KMS-11 (cell line): ENCODE measurements at regions not wholly inside any gene's neighbourhood (a gene's known extent, or its start where the extent isn't known, plus 50 kb on each side); places are given as distances from the start of the nearest gene placed in this dataset.

Source experiments
- H2AFZ ChIP-seq: fragments of 200-600 bp; sonication (generic); 2 replicates; pipeline ENCODE4 v1.6.1; 2016; ENCODE audit warnings: antibody characterized with exemption, mixed run types, low read depth
- H3K27ac ChIP-seq: fragments of 200-600 bp; sonication (generic); 2 replicates; pipeline ENCODE4 v1.6.1; 2016; ENCODE audit warnings: mild to moderate bottlenecking, mixed run types
- H3K27me3 ChIP-seq: fragments of 200-600 bp; sonication (generic); 2 replicates; pipeline ENCODE4 v1.6.1; 2017; ENCODE audit warnings: mild to moderate bottlenecking, low read depth, mixed run types, moderate library complexity; ENCODE audit not compliant: insufficient read depth
- H3K36me3 ChIP-seq: fragments of 200-600 bp; sonication (generic); 2 replicates; pipeline ENCODE4 v1.6.1; 2017; ENCODE audit warnings: mild to moderate bottlenecking, mixed run types; ENCODE audit not compliant: insufficient read depth
- H3K4me1 ChIP-seq: fragments of 200-600 bp; sonication (generic); 2 replicates; pipeline ENCODE4 v1.6.1; 2016; ENCODE audit warnings: mild to moderate bottlenecking, low read depth, mixed run types; ENCODE audit not compliant: poor library complexity, severe bottlenecking
- H3K4me2 ChIP-seq: fragments of 200-600 bp; sonication (generic); 2 replicates; pipeline ENCODE4 v1.7.0; 2016; ENCODE audit warnings: mild to moderate bottlenecking, mixed run types
- H3K4me3 ChIP-seq: fragments of 200-600 bp; sonication (generic); IDR thresholded peaks from 2 replicates; pipeline ENCODE4 v1.6.1; 2017; ENCODE audit warnings: low read depth, low read length, mixed read lengths; ENCODE audit not compliant: insufficient read depth
- H3K79me2 ChIP-seq: fragments of 200-600 bp; sonication (generic); 2 replicates; pipeline ENCODE4 v1.6.1; 2016; ENCODE audit warnings: low read depth, mixed run types; ENCODE audit not compliant: insufficient read depth
- H3K9ac ChIP-seq: fragments of 200-600 bp; sonication (generic); 2 replicates; pipeline ENCODE4 v1.6.1; 2016; ENCODE audit warnings: mild to moderate bottlenecking, mixed run types
- H4K20me1 ChIP-seq: fragments of 200-600 bp; sonication (generic); 2 replicates; pipeline ENCODE4 v1.6.1; 2016; ENCODE audit warnings: mild to moderate bottlenecking, mixed run types; ENCODE audit not compliant: insufficient read depth
- CTCF ChIP-seq: fragments of 200-600 bp; sonication (generic); conservative IDR thresholded peaks from 2 replicates; pipeline ENCODE4 v1.6.1; 2017; ENCODE audit warnings: low read depth, mild to moderate bottlenecking, antibody characterized with exemption, low read length, moderate library complexity, mixed read lengths

DNA sequence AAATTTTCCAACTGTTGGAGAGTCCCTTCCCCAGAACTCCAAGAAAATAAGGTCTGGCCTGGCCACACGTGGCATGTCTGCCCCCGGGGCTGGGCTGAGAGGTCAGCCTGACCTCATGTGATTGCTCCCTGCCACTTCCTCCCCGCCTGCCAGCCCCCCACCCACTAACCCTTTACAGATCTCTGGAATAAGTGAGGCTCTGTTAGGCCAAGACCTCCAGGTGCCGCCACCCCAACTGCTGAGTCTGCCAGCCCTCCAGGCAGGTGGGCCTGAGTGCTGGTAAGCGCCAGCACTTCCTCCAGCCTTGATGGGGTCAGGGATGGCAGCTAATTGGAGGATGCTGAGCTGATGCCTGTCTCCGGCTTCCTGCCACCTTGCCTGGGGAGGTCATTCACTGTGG is 658.4 kb downstream of the MED13L start:
- Histone ChIP-seq H3K4me1 (no peaks in the 10 kb centered on the region), H3K9ac (no peak overlapping the region), H3K4me3 (no peak overlapping the region), H3K79me2 (no peaks in the 10 kb centered on the region), H3K36me3 (no peaks in the 10 kb centered on the region), H3K27ac (no peak overlapping the region), H3K27me3 (no peaks in the 10 kb centered on the region), H2AFZ (no peak overlapping the region), H3K4me2 (no peak overlapping the region), H4K20me1 (no peaks in the 10 kb centered on the region)
- TF ChIP-seq CTCF = no peak

GRCh38 chr12:115618105-115618504 is 659.4 kb downstream of the MED13L start:
- H3K4me1 ChIP-seq = no peaks in the 10 kb centered on the region
- no peaks in the 10 kb centered on the region for H3K27me3 ChIP-seq
- no peak overlapping the region for H3K27ac ChIP-seq
- no peak overlapping the region for H3K4me2 ChIP-seq
- no peak overlapping the region for H3K4me3 ChIP-seq
- H4K20me1 ChIP-seq = no peaks in the 10 kb centered on the region
- H3K79me2 ChIP-seq = no peaks in the 10 kb centered on the region
- no peak overlapping the region for H2AFZ ChIP-seq
- no peak for TF ChIP-seq CTCF
- no peaks in the 10 kb centered on the region for H3K36me3 ChIP-seq
- no peak overlapping the region for H3K9ac ChIP-seq

GRCh38 chr12:115617391-115617790 is 660.1 kb downstream of the MED13L start:
- H3K36me3 ChIP-seq = no peaks in the 10 kb centered on the region
- TF ChIP-seq CTCF = no peak
- H3K4me3 ChIP-seq = no peak overlapping the region
- H3K27ac ChIP-seq = no peak overlapping the region
- no peak overlapping the region for H3K9ac ChIP-seq
- no peaks in the 10 kb centered on the region for H3K79me2 ChIP-seq
- no peaks in the 10 kb centered on the region for H3K4me1 ChIP-seq
- H2AFZ ChIP-seq = no peak overlapping the region
- H3K27me3 ChIP-seq = no peaks in the 10 kb centered on the region
- H4K20me1 ChIP-seq = no peaks in the 10 kb centered on the region
- H3K4me2 ChIP-seq = no peak overlapping the region

GRCh38 chr12:115611477-115611876 is 666.0 kb downstream of the MED13L start:
- no peak overlapping the region for H3K4me3 ChIP-seq
- no peaks in the 10 kb centered on the region for H3K4me1 ChIP-seq
- no peaks in the 10 kb centered on the region for H4K20me1 ChIP-seq
- H3K9ac ChIP-seq = no peak overlapping the region
- H3K27me3 ChIP-seq = no peaks in the 10 kb centered on the region
- no peak overlapping the region for H3K4me2 ChIP-seq
- TF ChIP-seq CTCF = no peak
- H3K79me2 ChIP-seq = no peaks in the 10 kb centered on the region
- H3K27ac ChIP-seq = no peak overlapping the region
- no peak overlapping the region for H2AFZ ChIP-seq
- H3K36me3 ChIP-seq = no peaks in the 10 kb centered on the region

DNA sequence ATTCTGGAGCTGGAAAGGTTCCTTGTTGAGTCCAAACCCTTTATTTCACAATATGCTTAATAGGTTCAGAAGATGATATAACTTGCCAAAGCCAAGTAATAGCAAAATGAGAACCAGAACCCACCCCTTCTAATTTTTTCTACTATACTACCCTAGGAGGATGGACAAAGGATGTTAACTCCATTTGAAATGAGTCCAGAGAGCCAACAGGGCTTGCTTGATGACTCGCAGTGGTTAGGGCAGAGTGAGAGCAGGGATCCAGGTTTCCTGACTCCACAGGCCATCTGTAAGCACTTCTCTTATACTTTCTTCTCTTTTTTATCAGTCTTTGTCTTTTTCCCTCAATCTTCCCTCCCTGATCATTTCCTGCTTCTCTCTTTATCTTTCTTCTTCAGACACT is 668.1 kb downstream of the MED13L start:
- Histone ChIP-seq H3K4me3 (no peak overlapping the region), H3K4me1 (no peaks in the 10 kb centered on the region), H3K79me2 (no peaks in the 10 kb centered on the region), H3K27me3 (no peaks in the 10 kb centered on the region), H3K9ac (no peak overlapping the region), H3K36me3 (no peaks in the 10 kb centered on the region), H4K20me1 (no peaks in the 10 kb centered on the region), H3K27ac (no peak overlapping the region), H3K4me2 (no peak overlapping the region), H2AFZ (no peak overlapping the region)
- no peak for TF ChIP-seq CTCF
